ENCODE measurements at regions not wholly inside any gene's neighbourhood (a gene's known extent, or its start where the extent isn't known, plus 50 kb on each side); places are given as distances from the start of the nearest gene placed in this dataset.

GRCh38 chr10:65816536-65816935, 1109.3 kb upstream of the LRRTM3 start:
- Histone ChIP-seq H3K9me3 (no peaks in the 10 kb centered on the region), H3K27ac (no peak overlapping the region), H3K27me3 (replicated peaks; ENCODE audit: insufficient read depth) (no peaks in the 10 kb centered on the region), H3K4me3 (no peak overlapping the region), H3K4me1 (replicated peaks) (no peaks in the 10 kb centered on the region), H3K36me3 (no peaks in the 10 kb centered on the region)
- intact Hi-C loops (cut with DNase I), result no loop called here
- TF ChIP-seq POLR2A (IDR thresholded peaks at IDR 0.05) (no peak), POLR2AphosphoS5 (IDR thresholded peaks at IDR 0.05) (no peak), CTCF (IDR thresholded peaks at IDR 0.05) (no peak)
- DNase-seq (ENCODE audit: low spot score), result no peak
- WGBS, result 51% methylated on average over 1 of the region's 1 CpG

GRCh38 chr10:65818990-65819389, 1106.8 kb upstream of the LRRTM3 start:
- no peak for TF ChIP-seq CTCF (IDR thresholded peaks at IDR 0.05)
- TF ChIP-seq POLR2AphosphoS5 (IDR thresholded peaks at IDR 0.05), result no peak
- intact Hi-C loops (cut with DNase I), result no loop called here
- Histone ChIP-seq H3K4me3 (no peak overlapping the region), H3K4me1 (replicated peaks) (no peaks in the 10 kb centered on the region), H3K9me3 (no peaks in the 10 kb centered on the region), H3K27me3 (replicated peaks; ENCODE audit: insufficient read depth) (no peaks in the 10 kb centered on the region), H3K27ac (no peak overlapping the region), H3K36me3 (no peaks in the 10 kb centered on the region)
- DNase-seq (ENCODE audit: low spot score), result no peak
- 57% methylated on average over 3 of the region's 3 CpGs for WGBS

GRCh38 chr10:65827359-65827758, 1098.5 kb upstream of the LRRTM3 start:
- Histone ChIP-seq H3K27ac (no peak overlapping the region), H3K36me3 (no peaks in the 10 kb centered on the region), H3K4me1 (replicated peaks) (no peaks in the 10 kb centered on the region), H3K4me3 (no peak overlapping the region), H3K9me3 (no peaks in the 10 kb centered on the region), H3K27me3 (replicated peaks; ENCODE audit: insufficient read depth) (no peaks in the 10 kb centered on the region)
- TF ChIP-seq POLR2AphosphoS5 (IDR thresholded peaks at IDR 0.05) (no peak), POLR2A (IDR thresholded peaks at IDR 0.05) (no peak), CTCF (IDR thresholded peaks at IDR 0.05) (no peak)
- intact Hi-C loops (cut with DNase I), result no loop called here
- no peak for DNase-seq (ENCODE audit: low spot score)
- 41% methylated on average over 1 of the region's 1 CpG for WGBS

GRCh38 chr10:65838811-65839210, 1087.0 kb upstream of the LRRTM3 start:
- no peak for TF ChIP-seq CTCF (IDR thresholded peaks at IDR 0.05)
- no peak for TF ChIP-seq POLR2AphosphoS5 (IDR thresholded peaks at IDR 0.05)
- TF ChIP-seq POLR2A (IDR thresholded peaks at IDR 0.05), result no peak
- no peaks in the 10 kb centered on the region for H3K4me1 ChIP-seq (replicated peaks)
- H3K27ac ChIP-seq, result no peak overlapping the region
- no peak for DNase-seq (ENCODE audit: low spot score)
- no peaks in the 10 kb centered on the region for H3K36me3 ChIP-seq
- no peaks in the 10 kb centered on the region for H3K27me3 ChIP-seq (replicated peaks; ENCODE audit: insufficient read depth)
- H3K9me3 ChIP-seq, result no peaks in the 10 kb centered on the region
- H3K4me3 ChIP-seq, result no peak overlapping the region
- intact Hi-C loops (cut with DNase I), result no loop called here

- intact Hi-C loops (cut with DNase I), result no loop called here
- DNase-seq (ENCODE audit: low spot score), result no peak
- no peaks in the 10 kb centered on the region for H3K4me1 ChIP-seq (replicated peaks)
- H3K4me3 ChIP-seq, result no peak overlapping the region
- WGBS, result 88% methylated on average over 3 of the region's 3 CpGs
- H3K27me3 ChIP-seq (replicated peaks; ENCODE audit: insufficient read depth), result no peaks in the 10 kb centered on the region
- no peak for TF ChIP-seq POLR2AphosphoS5 (IDR thresholded peaks at IDR 0.05)
- TF ChIP-seq POLR2A (IDR thresholded peaks at IDR 0.05), result no peak
- no peak for TF ChIP-seq CTCF (IDR thresholded peaks at IDR 0.05)
- no peaks in the 10 kb centered on the region for H3K36me3 ChIP-seq
- H3K9me3 ChIP-seq, result no peaks in the 10 kb centered on the region
- H3K27ac ChIP-seq, result no peak overlapping the region
Observed at GRCh38 chr10:65843203-65843602, 1082.6 kb upstream of the LRRTM3 start.
